HL-60 (cell line): ENCODE measurements at regions not wholly inside any gene's neighbourhood (a gene's known extent, or its start where the extent isn't known, plus 50 kb on each side); places are given as distances from the start of the nearest gene placed in this dataset.

Experiments
- CTCF ChIP-seq: IDR thresholded peaks from one replicate; pipeline ENCODE4 v1.5.1; 2011; ENCODE audit warnings: low read length, control low read depth, inconsistent platforms; ENCODE audit not compliant: insufficient read depth
- POLR2AphosphoS5 ChIP-seq: IDR thresholded peaks from 2 replicates; pipeline ENCODE4 v1.6.1; 2012; ENCODE audit warnings: low read depth

- TF ChIP-seq CTCF (no peak), POLR2AphosphoS5 (no peak)
Measured at GRCh38 chr10:117612113-117612512, 69.6 kb downstream of the EMX2 start.
